ENCODE measurements at regions not wholly inside any gene's neighbourhood (a gene's known extent, or its start where the extent isn't known, plus 50 kb on each side); places are given as distances from the start of the nearest gene placed in this dataset.
"Not testable (repeated sequence)": the region's sequence is repeated elsewhere in the genome, so short reads cannot be mapped to it uniquely, and the experiment has no call there.

DNA sequence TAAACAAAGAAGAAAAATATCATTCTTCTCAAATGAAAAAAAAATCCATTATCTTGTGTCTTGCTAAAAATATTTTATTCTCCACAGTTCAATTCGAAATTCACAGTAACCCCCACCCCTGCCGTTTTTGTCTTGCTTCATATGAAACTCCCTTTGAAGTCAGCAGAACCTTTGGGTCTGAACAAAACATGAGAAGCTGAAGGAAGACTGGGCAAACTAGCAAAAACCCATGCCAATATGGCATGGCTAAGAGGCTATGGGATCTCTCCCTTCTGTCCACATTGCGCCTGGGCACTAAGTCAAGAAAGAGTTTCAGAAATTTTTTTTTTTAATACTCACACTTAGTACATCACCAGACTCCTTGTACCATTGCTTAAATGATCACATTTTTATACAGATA is 136.0 kb upstream of the SMIM31 start:
- DNase-seq: no peak

- DNase-seq: no peak
Observed at GRCh38 chr4:164621886-164622521, 131.9 kb upstream of the SMIM31 start.

GRCh38 chr4:164623099-164623498 is 130.8 kb upstream of the SMIM31 start:
- no peak for DNase-seq

DNA sequence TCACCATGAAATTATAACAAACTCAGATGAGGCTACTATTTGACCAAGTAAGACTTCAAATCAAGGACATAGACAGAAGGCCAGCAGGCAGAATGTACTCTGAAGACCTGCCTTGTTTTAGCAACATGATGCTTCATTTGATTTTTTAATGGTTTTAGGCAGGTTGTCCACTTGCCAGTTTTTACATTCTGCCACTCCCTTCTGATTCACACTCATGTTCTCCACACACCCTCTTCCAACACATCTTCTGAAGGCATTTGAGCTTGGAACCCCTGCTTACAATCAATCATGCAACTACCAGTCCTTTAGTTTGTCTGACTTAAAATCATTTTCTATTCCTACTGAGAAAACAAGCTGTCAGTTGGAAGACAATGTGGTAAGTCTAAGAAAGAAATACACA is 114.9 kb upstream of the SMIM31 start:
- no peak for DNase-seq

GRCh38 chr4:164648151-164648848 is 105.6 kb upstream of the SMIM31 start:
- no peak for DNase-seq

DNA sequence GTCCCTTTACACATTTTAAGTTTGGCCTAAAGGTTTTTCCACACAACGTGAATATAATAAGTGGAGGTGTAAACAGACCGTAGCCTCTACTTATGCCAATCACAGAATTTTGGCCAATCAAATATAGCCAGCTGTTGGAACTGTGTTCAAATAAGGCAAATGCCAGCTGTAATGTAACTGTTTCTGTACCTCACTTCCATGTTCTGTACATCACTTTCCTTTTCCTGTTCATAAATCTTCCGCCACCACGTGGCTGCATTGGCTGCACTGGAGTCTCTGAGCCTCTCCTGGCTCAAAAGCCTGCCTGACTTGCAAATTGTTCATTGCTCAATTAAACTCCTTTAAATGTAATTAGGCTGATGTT is 105.1 kb upstream of the SMIM31 start:
- DNase-seq: no peak

GRCh38 chr4:164659765-164660164 is 94.2 kb upstream of the SMIM31 start:
- no peak for DNase-seq

DNA sequence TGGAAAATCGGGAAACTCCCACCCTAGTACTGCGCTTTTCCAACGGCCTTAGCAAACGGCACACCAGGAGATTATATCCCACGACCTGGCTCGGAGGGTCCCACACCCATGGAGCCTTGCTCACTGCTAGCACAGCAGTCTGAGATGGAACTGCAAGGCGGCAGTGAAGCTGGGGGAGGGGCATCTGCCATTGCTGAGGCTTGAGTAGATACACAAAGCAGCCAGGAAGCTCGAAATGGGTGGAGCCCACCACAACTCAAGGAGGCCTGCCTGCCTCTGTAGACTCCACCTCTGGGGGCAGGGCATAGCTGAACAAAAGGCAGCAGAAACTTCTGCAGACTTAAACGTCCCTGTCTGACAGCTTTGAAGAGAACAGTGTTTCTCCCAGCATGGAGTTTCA is 77.8 kb upstream of the SMIM31 start:
- DNase-seq: not testable (repeated sequence)

DNA sequence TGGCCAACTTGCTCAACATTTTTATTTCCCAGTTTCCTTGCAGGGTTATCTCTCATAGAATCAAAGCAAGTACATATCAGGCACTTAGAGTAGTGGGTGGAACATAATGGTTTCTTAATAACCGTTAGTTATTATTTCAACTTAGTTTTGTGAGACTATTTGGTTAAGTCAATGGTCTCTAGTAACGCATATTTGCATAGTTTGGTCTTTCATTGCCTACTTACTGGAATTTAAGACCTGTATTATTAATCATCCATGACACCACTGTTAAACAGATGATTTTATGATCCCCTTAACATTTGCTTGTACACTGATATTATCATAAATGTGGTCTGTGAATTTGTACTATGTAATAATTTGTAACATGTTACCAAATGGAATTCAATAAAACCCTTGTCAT is 70.9 kb upstream of the SMIM31 start:
- DNase-seq: no peak

DNA sequence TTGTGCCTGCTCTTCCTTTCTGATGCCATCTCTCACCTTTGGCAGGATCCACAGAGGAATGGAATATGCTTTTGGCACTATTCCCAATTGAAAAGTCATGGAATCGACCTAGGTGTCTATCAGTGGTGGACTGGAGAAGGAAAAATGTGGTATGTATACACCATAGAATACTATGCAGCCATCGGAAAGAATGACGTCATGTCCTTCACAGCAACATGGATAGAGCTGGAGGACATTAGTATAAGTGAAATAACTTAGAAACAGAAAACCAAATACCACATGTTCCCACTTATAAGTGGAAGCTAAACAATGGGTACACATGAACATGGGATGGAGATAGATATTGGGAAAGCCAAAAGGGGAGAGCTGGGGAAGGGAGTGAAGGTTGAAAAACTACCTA is 58.3 kb upstream of the SMIM31 start:
- DNase-seq: no peak

- no peak for DNase-seq
Observed at GRCh38 chr4:164700471-164700870, 53.5 kb upstream of the SMIM31 start.

DNA sequence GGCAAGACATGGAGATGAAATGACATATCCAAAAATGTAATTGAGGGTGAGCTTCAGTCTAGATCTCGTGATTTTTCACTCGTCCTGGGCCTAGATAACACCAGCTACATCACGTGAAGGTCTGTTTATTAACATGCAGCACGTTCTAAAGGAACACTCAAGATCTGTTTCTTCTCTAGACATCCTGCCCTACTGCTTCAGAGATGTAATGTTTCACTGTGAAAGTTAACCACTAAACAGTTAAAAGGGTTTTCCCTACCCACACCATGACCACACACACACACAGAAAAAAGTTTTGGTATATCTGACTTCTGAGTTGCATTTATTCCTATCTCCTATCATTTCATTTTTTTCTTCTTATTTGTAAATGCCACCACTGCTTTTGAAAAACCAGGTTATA is 52.3 kb upstream of the SMIM31 start:
- DNase-seq: no peak

Measured in activated naive CD4-positive, alpha-beta T cell (primary cell).